Superior temporal gyrus (tissue), 1 donor: ENCODE measurements at regions not wholly inside any gene's neighbourhood (a gene's known extent, or its start where the extent isn't known, plus 50 kb on each side); places are given as distances from the start of the nearest gene placed in this dataset.
A peak's percentile ranks its signal among the peaks of the same experiment; 100 is the strongest.
"Not testable (repeated sequence)": the region's sequence is repeated elsewhere in the genome, so short reads cannot be mapped to it uniquely, and the experiment has no call there.

Source experiments
- DNase-seq: peaks from one replicate; pipeline ENCODE4 v3.0.0-alpha.2; 2016; ENCODE audit errors: extremely low spot score

DNA sequence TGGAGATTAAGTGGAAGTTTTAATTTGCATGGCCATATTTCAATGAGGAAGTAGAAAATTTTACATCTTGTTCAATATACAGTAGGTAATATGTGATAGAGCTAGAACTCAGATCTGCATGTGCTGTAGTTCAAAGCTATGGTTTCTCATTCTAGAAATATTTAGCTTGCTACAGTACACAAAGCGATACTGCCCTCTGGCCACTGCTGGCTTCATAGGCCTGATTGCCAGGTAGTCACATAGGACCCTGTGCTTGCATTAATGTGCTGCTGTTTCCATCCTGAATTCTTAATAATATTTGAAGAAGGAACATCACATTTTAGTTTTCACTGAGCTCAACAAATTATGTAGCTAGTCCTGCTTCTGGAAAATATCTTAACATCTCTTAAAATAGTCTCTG, 87.0 kb downstream of the PLSCR2 start:
- no peak for DNase-seq

DNA sequence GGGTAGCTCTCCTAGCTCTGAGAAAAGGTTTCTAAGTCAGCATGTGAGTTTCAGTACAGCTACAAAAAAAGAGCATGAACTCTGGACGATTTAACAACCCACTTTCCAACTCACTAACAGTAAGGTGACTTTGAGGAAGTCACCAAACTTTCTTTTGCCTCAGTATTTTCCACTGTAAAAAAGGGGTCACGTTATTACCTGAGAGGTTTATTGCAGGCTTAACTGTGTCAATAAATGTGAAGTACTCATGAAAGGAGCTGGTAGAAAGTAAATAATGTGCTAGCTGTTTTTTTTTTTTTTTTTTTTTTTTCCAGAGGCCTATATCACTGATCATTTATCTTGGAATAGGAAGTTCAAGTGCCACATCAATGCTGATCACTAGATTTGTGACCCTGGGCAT, 89.3 kb downstream of the PLSCR2 start:
- no peak for DNase-seq

GRCh38 chr3:146375219-146375618, 94.1 kb downstream of the PLSCR2 start:
- DNase-seq, result no peak

DNA sequence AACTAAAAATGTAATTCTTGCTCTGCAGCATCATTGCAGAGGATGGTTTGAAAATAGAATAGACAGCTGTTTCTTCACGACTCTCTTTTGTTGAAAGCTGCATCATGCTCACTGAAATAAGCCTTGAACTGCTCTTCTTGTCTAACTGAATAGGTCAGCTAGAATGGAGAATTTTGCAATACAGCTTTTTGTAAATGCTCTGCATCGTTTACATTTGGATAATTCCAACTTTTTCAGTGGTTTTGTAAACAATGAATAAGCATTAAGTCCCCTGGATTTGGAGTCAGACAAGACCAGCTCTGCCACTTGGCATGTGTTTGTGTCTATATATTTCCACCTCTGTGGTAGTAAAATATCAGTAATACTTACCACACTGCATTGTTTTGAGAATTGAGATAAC, 95.2 kb downstream of the PLSCR2 start:
- DNase-seq, result peak; percentile 36

GRCh38 chr3:146371902-146372301, 97.5 kb downstream of the PLSCR2 start:
- no peak for DNase-seq

- DNase-seq, result no peak
Observed at GRCh38 chr3:146368882-146369523, 100.4 kb downstream of the PLSCR2 start.

DNA sequence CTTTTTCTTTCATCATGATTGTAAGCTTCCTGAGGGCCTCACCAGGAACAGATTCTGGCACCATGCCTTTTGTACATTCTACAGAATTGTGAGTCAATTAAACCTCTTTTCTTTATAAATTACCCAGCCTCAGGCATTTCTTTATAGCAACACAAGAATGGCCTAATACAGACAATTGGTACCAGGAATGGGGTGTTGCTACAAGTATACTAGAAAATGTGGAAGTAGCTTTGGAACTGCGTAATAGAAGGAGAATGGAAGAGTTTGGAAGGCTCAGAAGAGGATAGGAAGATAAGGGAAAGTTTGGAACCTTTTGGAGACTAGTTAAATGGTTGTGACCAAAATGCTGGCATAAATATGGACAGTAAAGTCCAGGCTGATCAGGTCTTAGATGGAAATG, 108.9 kb upstream of the PLSCR4 start:
- no peak for DNase-seq

DNA sequence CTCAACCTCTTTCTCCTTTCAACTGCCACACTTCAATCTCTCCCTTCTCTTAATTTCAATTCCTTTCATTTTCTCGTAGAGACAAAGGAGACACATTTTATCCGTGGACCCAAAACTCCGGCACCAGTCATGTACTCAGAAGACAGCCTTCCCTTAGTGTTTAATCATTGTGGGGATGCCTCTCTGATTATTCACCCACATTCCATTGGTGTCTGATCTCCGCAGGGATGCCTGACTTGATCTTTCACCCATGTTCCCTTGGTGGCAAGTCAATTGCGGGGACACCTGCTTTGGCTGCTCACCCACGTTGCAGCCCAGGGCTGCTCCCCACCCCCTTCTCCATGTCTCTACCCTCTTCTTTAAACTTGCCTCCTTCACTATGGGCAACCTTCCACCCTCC, 103.5 kb upstream of the PLSCR4 start:
- DNase-seq, result not testable (repeated sequence)

- no peak for DNase-seq
Observed at GRCh38 chr3:146350852-146351251, 99.9 kb upstream of the PLSCR4 start.

GRCh38 chr3:146345900-146346299, 95.0 kb upstream of the PLSCR4 start:
- no peak for DNase-seq

DNA sequence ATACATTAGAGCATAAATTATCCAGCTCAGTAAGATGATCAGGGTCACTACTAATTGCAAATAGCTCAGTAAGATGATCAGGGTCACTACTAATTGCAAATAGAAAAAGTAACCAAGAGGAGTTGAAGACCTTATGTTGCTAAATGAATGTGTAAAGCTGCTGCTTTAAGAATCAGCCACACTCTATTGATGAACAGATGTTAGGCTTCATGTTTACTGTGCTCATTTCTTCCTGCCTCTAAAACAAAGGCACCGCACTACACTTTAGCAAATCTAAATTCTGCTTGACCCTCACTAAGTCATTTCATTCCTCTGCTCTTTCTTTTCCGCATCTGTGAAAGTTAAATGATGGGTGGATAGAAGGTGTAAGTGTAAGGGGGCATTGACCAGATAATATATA, 92.6 kb upstream of the PLSCR4 start:
- no peak for DNase-seq

GRCh38 chr3:146342989-146343388, 92.1 kb upstream of the PLSCR4 start:
- DNase-seq, result no peak

- no peak for DNase-seq
Observed at GRCh38 chr3:146339349-146339748, 88.4 kb upstream of the PLSCR4 start.

DNA sequence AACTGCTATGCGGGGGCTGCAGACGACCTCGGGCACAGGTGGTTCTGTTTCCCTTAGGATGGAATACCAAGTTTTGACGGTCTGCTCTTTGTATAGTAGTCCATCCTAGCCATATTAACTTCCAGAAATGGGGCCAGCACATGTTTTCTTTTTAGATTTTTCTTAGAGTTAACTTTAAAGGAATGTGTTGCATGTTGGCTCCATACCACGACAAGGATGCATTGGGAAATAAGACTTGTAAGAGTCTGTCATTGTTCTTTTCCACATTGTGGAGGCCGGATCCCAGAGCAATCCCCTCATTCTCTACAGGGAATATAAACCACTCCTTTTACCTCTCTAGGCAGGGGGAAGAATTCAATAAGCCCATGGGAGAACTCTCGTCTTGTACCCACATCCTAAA, 87.1 kb upstream of the PLSCR4 start:
- DNase-seq, result no peak

DNA sequence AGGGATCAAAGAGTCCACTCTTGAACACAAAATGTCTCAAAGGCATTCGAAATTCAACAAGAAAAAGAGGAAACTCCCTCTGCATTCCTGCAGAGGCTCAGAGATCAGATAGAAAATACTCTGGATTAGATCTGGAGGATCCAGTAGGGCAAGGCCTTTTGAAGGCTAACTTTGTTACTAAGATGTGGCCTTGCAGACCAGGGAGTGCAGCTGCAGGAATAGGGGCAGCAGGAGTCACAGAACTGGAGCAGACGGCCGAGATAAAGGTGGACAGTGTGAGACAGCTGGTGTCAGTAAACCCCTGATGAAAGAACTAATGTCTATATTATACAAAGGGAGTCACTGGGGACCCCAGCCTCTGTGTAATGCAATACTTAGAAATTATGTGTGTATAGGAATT, 84.5 kb upstream of the PLSCR4 start:
- DNase-seq, result no peak

GRCh38 chr3:146334151-146334550, 83.2 kb upstream of the PLSCR4 start:
- DNase-seq, result no peak

GRCh38 chr3:146331967-146332366, 81.1 kb upstream of the PLSCR4 start:
- DNase-seq, result no peak

DNA sequence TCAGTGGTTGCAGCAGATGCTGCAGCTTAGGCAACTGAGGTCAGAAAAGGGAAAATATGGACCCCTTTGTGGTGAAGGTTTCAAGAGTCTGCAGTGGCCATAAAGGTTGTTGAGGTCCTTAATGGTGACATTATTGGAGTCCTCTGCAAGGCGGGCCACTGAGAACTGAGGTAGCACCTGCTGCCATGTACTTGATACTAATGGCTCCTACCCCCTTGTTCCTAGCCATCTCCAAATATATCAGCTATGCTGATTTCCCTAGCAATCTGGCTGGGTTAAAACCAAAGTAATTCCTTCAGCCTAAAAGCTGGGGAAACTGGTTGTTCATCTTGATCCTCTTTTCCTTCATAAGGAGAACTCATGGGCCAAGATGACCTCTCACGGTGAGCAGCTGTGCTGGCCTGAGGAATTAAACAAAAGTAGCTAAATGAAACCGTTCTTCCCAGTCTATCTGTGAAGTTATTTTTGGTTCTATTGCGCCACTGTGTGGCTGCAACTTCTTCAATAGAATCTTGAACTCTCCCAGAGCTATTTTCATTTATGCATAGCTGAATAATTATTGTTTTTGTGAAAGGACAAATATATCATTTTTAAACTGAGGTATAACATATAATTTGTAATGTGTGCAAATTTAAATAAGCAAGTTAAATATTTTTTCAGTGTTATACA, 76.1 kb upstream of the PLSCR4 start:
- DNase-seq, result peak; percentile 61

DNA sequence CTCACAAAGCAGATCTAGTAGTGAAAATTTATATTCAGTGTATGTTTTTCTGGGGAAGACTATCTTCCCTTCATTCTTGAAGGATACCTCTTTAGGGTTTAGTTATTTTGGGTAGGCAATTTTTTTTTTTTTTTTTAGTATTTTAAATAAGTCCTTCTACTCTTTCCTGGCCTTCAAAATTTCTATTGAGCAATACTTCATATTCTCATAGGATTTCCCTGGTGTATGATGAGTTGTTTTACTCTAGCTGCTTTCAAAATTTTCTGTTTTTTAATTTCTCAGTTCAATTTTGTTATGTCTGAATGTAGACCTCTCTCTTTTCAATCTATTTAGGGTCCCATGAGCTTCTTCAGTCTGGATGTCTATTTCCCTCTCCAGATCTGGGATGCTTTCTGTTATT, 74.3 kb upstream of the PLSCR4 start:
- no peak for DNase-seq

- no peak for DNase-seq
Observed at GRCh38 chr3:146322216-146322817, 71.4 kb upstream of the PLSCR4 start.

GRCh38 chr3:146314871-146315270, 64.0 kb upstream of the PLSCR4 start:
- DNase-seq, result no peak

GRCh38 chr3:146313746-146314111, 62.8 kb upstream of the PLSCR4 start:
- DNase-seq, result peak; percentile 24

- no peak for DNase-seq
Observed at GRCh38 chr3:146313031-146313745, 62.3 kb upstream of the PLSCR4 start.
